Forelimb muscle (tissue), 1 donor: ENCODE measurements at regions not wholly inside any gene's neighbourhood (a gene's known extent, or its start where the extent isn't known, plus 50 kb on each side); places are given as distances from the start of the nearest gene placed in this dataset.

Experiments
- DNase-seq: peaks from one replicate; pipeline ENCODE4 v3.0.0-alpha.2; 2013; ENCODE audit warnings: low read depth

GRCh38 chr6:128666405-128666804, 146.0 kb upstream of the PTPRK start:
- DNase-seq: no peak

GRCh38 chr6:128663238-128663637, 142.8 kb upstream of the PTPRK start:
- DNase-seq: no peak

GRCh38 chr6:128659878-128660622, 139.7 kb upstream of the PTPRK start:
- no peak for DNase-seq

- DNase-seq: no peak
These were observed 138.9 kb upstream of the PTPRK start for GRCh38 chr6:128659276-128659675.

GRCh38 chr6:128657181-128657580, 136.8 kb upstream of the PTPRK start:
- no peak for DNase-seq

GRCh38 chr6:128655978-128656498, 135.6 kb upstream of the PTPRK start:
- DNase-seq: no peak

GRCh38 chr6:128648022-128648598, 127.7 kb upstream of the PTPRK start:
- DNase-seq: no peak

GRCh38 chr6:128642132-128642531, 121.7 kb upstream of the PTPRK start:
- DNase-seq: no peak

- DNase-seq: no peak
These were observed 121.3 kb upstream of the PTPRK start for GRCh38 chr6:128641703-128642102.

- DNase-seq: no peak
These were observed 118.4 kb upstream of the PTPRK start for GRCh38 chr6:128638817-128639216.

GRCh38 chr6:128635219-128635618, 114.8 kb upstream of the PTPRK start:
- DNase-seq: no peak

- no peak for DNase-seq
These were observed 111.7 kb upstream of the PTPRK start for GRCh38 chr6:128632131-128632530.

GRCh38 chr6:128631031-128631430, 110.6 kb upstream of the PTPRK start:
- DNase-seq: no peak

GRCh38 chr6:128630213-128630612, 109.8 kb upstream of the PTPRK start:
- DNase-seq: no peak

- DNase-seq: no peak
These were observed 96.9 kb upstream of the PTPRK start for GRCh38 chr6:128617285-128617684.

- no peak for DNase-seq
These were observed 95.9 kb upstream of the PTPRK start for GRCh38 chr6:128616342-128616741.

- DNase-seq: no peak
These were observed 86.2 kb upstream of the PTPRK start for GRCh38 chr6:128606611-128607010.

- DNase-seq: no peak
These were observed 85.6 kb upstream of the PTPRK start for GRCh38 chr6:128605961-128606360.

GRCh38 chr6:128601060-128601459, 80.7 kb upstream of the PTPRK start:
- DNase-seq: no peak

GRCh38 chr6:128600397-128600951, 80.1 kb upstream of the PTPRK start:
- DNase-seq: no peak

GRCh38 chr6:128599036-128599435, 78.6 kb upstream of the PTPRK start:
- no peak for DNase-seq

- DNase-seq: no peak
These were observed 78.2 kb upstream of the PTPRK start for GRCh38 chr6:128598571-128598970.

- DNase-seq: no peak
These were observed 77.6 kb upstream of the PTPRK start for GRCh38 chr6:128597956-128598355.
